GM23338 (cell line): ENCODE measurements at regions not wholly inside any gene's neighbourhood (a gene's known extent, or its start where the extent isn't known, plus 50 kb on each side); places are given as distances from the start of the nearest gene placed in this dataset.

ENCODE experiments used
- ATAC-seq: fragments of 200-7000 bp; cut with Tn5 transposase; 3 replicates; pipeline ENCODE4 v1.9.1; 2020
- DNase-seq: peaks from one replicate; pipeline ENCODE4 v3.0.0-alpha.2; 2015; ENCODE audit warnings: low spot score
- H2AFZ ChIP-seq: fragments of 200-600 bp; sonication (generic); 2 replicates; pipeline ENCODE4 v1.8.0; 2016; ENCODE audit warnings: antibody characterized with exemption, mild to moderate bottlenecking, moderate library complexity
- H3F3A ChIP-seq: fragments of 200-600 bp; sonication (generic); replicated peaks from 2 replicates; pipeline ENCODE4 v1.8.0; 2017; ENCODE audit warnings: antibody characterized with exemption, mixed run types, low read depth
- H3K27ac ChIP-seq: fragments of 200-600 bp; sonication (generic); 2 replicates; pipeline ENCODE4 v1.6.1; 2016; ENCODE audit warnings: low read depth
- H3K27me3 ChIP-seq: fragments of 200-600 bp; sonication (generic); 2 replicates; pipeline ENCODE4 v1.8.0; 2016; ENCODE audit warnings: mild to moderate bottlenecking, mixed run types, moderate library complexity; ENCODE audit not compliant: insufficient read depth
- H3K36me3 ChIP-seq: fragments of 200-600 bp; sonication (generic); 2 replicates; pipeline ENCODE4 v1.8.0; 2016; ENCODE audit warnings: mild to moderate bottlenecking; ENCODE audit not compliant: insufficient read depth
- H3K4me1 ChIP-seq: fragments of 200-600 bp; sonication (generic); 2 replicates; pipeline ENCODE4 v1.8.0; 2016; ENCODE audit warnings: mild to moderate bottlenecking, moderate library complexity; ENCODE audit not compliant: insufficient read depth
- H3K4me2 ChIP-seq: fragments of 200-600 bp; sonication (generic); 2 replicates; pipeline ENCODE4 v1.7.1; 2017; ENCODE audit warnings: mixed run types
- H3K4me3 ChIP-seq: fragments of 200-600 bp; sonication (generic); 2 replicates; pipeline ENCODE4 v1.6.1; 2016; ENCODE audit warnings: mixed run types
- H3K79me2 ChIP-seq: fragments of 200-600 bp; sonication (generic); replicated peaks from 2 replicates; pipeline ENCODE4 v1.8.0; 2017; ENCODE audit warnings: mild to moderate bottlenecking; ENCODE audit not compliant: insufficient read depth
- H3K9me2 ChIP-seq: fragments of 200-600 bp; sonication (generic); 2 replicates; pipeline ENCODE4 v1.8.0; 2017; ENCODE audit not compliant: insufficient read depth
- H4K20me1 ChIP-seq: fragments of 200-600 bp; sonication (generic); replicated peaks from 2 replicates; pipeline ENCODE4 v1.8.0; 2017; ENCODE audit warnings: mild to moderate bottlenecking; ENCODE audit not compliant: insufficient read depth
- H3K27ac Mint-ChIP-seq: 2 replicates; pipeline ENCODE4 v1.8.0; 2020; ENCODE audit warnings: inconsistent platforms, mild to moderate bottlenecking, moderate library complexity, mixed read lengths
- H3K27me3 Mint-ChIP-seq: 3 replicates; pipeline ENCODE4 v1.8.0; 2022; ENCODE audit warnings: low read depth, mild to moderate bottlenecking, moderate library complexity, mixed read lengths, inconsistent platforms; ENCODE audit not compliant: insufficient read depth, poor library complexity
- H3K36me3 Mint-ChIP-seq: 3 replicates; pipeline ENCODE4 v1.8.0; 2021; ENCODE audit warnings: low read depth, mild to moderate bottlenecking, inconsistent platforms, moderate library complexity, mixed read lengths
- H3K4me1 Mint-ChIP-seq: 3 replicates; pipeline ENCODE4 v1.8.0; 2020; ENCODE audit warnings: mild to moderate bottlenecking, inconsistent platforms, mixed read lengths
- H3K4me3 Mint-ChIP-seq: 3 replicates; pipeline ENCODE4 v1.8.0; 2021; ENCODE audit warnings: moderate library complexity, mild to moderate bottlenecking, inconsistent platforms, mixed read lengths
- H3K9me3 Mint-ChIP-seq: 3 replicates; pipeline ENCODE4 v1.8.0; 2020; ENCODE audit warnings: moderate library complexity, mild to moderate bottlenecking, inconsistent platforms, mixed read lengths
- NANOG ChIP-seq: IDR thresholded peaks from 2 replicates; pipeline ENCODE4 v1.6.1; 2016; ENCODE audit warnings: antibody characterized with exemption, borderline replicate concordance
- STAT1 ChIP-seq: IDR thresholded peaks from one replicate; pipeline ENCODE4 v1.6.1; 2016; ENCODE audit warnings: antibody characterized with exemption; ENCODE audit not compliant: unreplicated experiment
- ZNF331 ChIP-seq: fragments of 250-450 bp; sonication (Bioruptor Pico); IDR thresholded peaks from 2 replicates; pipeline ENCODE4 v1.5.0; 2020; ENCODE audit warnings: low read depth, mild to moderate bottlenecking, moderate library complexity
- TF ChIP-seq, protein P1 (sequence below): IDR thresholded peaks from one replicate; pipeline ENCODE4 v1.6.1; 2018; ENCODE audit warnings: antibody characterized with exemption; ENCODE audit not compliant: unreplicated experiment
- TF ChIP-seq, protein P2 (sequence below), 2 experiments: fragments of 200-600 bp in 1 of 2; sonication (generic) in 1 of 2; conservative IDR thresholded peaks; 2 replicates each; pipeline versions ENCODE4 v1.5.1 to v1.6.1; 2016 to 2017; ENCODE audit warnings: antibody characterized with exemption in 2 of 2, low read depth in 2 of 2, mild to moderate bottlenecking in 2 of 2, moderate library complexity in 1 of 2
- TF ChIP-seq, protein P3 (sequence below): IDR thresholded peaks from 2 replicates; pipeline ENCODE4 v1.6.1; 2016; ENCODE audit warnings: antibody characterized with exemption

DNA sequence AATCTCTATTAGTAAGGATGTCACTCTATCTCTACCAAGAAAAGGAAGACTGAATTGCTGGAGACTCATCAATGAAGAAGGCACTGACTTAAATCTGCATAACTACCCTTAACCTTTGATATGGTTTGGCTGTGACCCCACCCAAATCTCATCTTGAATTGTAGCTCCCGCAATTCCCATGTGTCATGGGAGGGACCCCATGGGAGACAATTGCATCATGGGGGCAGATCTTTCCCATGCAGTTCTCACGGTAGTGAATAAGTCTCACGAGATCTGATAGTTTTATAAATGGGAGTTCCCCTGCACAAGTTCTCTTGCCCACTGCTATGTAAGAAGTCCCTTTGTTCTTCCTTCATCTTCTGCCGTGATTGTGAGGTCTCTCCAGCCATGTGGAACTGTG, 73.4 kb upstream of the PPM1H start (continued):
- TF ChIP-seq, protein P1, sequence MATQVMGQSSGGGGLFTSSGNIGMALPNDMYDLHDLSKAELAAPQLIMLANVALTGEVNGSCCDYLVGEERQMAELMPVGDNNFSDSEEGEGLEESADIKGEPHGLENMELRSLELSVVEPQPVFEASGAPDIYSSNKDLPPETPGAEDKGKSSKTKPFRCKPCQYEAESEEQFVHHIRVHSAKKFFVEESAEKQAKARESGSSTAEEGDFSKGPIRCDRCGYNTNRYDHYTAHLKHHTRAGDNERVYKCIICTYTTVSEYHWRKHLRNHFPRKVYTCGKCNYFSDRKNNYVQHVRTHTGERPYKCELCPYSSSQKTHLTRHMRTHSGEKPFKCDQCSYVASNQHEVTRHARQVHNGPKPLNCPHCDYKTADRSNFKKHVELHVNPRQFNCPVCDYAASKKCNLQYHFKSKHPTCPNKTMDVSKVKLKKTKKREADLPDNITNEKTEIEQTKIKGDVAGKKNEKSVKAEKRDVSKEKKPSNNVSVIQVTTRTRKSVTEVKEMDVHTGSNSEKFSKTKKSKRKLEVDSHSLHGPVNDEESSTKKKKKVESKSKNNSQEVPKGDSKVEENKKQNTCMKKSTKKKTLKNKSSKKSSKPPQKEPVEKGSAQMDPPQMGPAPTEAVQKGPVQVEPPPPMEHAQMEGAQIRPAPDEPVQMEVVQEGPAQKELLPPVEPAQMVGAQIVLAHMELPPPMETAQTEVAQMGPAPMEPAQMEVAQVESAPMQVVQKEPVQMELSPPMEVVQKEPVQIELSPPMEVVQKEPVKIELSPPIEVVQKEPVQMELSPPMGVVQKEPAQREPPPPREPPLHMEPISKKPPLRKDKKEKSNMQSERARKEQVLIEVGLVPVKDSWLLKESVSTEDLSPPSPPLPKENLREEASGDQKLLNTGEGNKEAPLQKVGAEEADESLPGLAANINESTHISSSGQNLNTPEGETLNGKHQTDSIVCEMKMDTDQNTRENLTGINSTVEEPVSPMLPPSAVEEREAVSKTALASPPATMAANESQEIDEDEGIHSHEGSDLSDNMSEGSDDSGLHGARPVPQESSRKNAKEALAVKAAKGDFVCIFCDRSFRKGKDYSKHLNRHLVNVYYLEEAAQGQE = no peak
- TF ChIP-seq, protein P2, sequence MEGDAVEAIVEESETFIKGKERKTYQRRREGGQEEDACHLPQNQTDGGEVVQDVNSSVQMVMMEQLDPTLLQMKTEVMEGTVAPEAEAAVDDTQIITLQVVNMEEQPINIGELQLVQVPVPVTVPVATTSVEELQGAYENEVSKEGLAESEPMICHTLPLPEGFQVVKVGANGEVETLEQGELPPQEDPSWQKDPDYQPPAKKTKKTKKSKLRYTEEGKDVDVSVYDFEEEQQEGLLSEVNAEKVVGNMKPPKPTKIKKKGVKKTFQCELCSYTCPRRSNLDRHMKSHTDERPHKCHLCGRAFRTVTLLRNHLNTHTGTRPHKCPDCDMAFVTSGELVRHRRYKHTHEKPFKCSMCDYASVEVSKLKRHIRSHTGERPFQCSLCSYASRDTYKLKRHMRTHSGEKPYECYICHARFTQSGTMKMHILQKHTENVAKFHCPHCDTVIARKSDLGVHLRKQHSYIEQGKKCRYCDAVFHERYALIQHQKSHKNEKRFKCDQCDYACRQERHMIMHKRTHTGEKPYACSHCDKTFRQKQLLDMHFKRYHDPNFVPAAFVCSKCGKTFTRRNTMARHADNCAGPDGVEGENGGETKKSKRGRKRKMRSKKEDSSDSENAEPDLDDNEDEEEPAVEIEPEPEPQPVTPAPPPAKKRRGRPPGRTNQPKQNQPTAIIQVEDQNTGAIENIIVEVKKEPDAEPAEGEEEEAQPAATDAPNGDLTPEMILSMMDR (conservative IDR thresholded peaks at IDR 0.05; ENCODE audit: low read depth in 2 of 2) = no peak

DNA sequence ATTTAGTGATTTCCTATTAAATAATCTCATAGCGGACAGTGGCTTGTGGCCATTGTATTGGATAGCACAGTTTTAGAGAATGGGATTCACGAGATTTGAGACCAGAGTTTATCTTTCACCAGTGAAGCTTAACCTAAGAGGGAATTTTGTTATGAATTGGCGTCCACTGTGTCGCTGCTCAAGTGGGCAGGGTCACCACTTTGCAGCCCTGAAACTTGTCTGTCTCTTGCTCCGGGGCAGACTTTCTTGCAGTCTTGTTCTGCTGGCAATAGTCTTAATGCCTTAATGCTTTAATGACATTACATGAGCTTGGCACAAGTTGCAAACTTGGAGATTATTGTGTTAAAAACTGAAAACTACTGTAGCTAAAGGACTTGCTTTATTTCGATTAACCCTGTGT, 72.8 kb upstream of the PPM1H start:
- Histone ChIP-seq H4K20me1 (no peaks in the 10 kb centered on the region), H3K36me3 (no peaks in the 10 kb centered on the region), H3K79me2 (no peaks in the 10 kb centered on the region), H3K9me2 (peaks cover 12% of the 10 kb centered on the region), H3K4me2 (no peak overlapping the region), H3K4me1 (0 out of 2 replicates have a peak, but pooled peaks cover 3% of the 10 kb centered on the region), H3K27me3 (no peaks in the 10 kb centered on the region), H3F3A (no peaks in the 10 kb centered on the region), H2AFZ (no peak overlapping the region), H3K27ac (no peak overlapping the region), H3K4me3 (no peak overlapping the region)
- Mint-ChIP-seq H3K36me3 (no peaks in the 10 kb centered on the region), H3K4me1 (peaks cover 9% of the 10 kb centered on the region), H3K27ac (no peak overlapping the region), H3K4me3 (no peak overlapping the region), H3K27me3 (peaks cover 4% of the 10 kb centered on the region), H3K9me3 (no peaks in the 10 kb centered on the region)
- DNase-seq (no peak), ATAC-seq (no peak)
- TF ChIP-seq, protein P3, sequence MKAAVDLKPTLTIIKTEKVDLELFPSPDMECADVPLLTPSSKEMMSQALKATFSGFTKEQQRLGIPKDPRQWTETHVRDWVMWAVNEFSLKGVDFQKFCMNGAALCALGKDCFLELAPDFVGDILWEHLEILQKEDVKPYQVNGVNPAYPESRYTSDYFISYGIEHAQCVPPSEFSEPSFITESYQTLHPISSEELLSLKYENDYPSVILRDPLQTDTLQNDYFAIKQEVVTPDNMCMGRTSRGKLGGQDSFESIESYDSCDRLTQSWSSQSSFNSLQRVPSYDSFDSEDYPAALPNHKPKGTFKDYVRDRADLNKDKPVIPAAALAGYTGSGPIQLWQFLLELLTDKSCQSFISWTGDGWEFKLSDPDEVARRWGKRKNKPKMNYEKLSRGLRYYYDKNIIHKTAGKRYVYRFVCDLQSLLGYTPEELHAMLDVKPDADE = no peak
- TF ChIP-seq ZNF331 (CRISPR knock-in tag) (no peak), NANOG (no peak), STAT1 (no peak)
- TF ChIP-seq, protein P1 = no peak
